HG02943 (cell line): ENCODE measurements at regions not wholly inside any gene's neighbourhood (a gene's known extent, or its start where the extent isn't known, plus 50 kb on each side); places are given as distances from the start of the nearest gene placed in this dataset.
"Not testable (repeated sequence)": the region's sequence is repeated elsewhere in the genome, so short reads cannot be mapped to it uniquely, and the experiment has no call there.

Experiments
- ATAC-seq: cut with Tn5 transposase; IDR thresholded peaks from one replicate; pipeline ENCODE4 v1.9.1; 2021; ENCODE audit warnings: mild to moderate bottlenecking, low read depth, moderate library complexity; ENCODE audit not compliant: unreplicated experiment

GRCh38 chr3:145183261-145183660, 977.7 kb downstream of the PLOD2 start:
- ATAC-seq, result no peak

GRCh38 chr3:145188079-145188770, 972.8 kb downstream of the PLOD2 start:
- ATAC-seq, result no peak

DNA sequence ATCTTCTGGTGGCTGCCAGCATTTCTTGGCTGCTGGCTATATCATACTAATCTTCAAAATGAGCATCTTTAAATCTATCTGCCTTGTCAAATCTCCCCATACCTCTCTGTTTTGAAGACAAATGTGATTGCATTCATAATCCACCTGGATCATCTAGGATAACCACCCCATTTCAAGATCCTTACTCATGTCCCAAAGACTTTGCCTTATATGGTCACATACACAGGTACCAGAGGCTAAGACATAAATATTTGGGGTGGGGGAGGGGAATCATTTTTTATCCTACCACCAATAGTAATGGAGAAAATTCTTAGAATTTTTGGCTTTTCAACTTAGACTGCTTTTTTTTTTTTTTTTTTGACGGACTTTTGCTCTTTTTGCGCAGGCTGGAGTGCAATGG, 970.8 kb downstream of the PLOD2 start:
- ATAC-seq, result no peak

GRCh38 chr3:145190761-145191160, 970.2 kb downstream of the PLOD2 start:
- ATAC-seq, result no peak

DNA sequence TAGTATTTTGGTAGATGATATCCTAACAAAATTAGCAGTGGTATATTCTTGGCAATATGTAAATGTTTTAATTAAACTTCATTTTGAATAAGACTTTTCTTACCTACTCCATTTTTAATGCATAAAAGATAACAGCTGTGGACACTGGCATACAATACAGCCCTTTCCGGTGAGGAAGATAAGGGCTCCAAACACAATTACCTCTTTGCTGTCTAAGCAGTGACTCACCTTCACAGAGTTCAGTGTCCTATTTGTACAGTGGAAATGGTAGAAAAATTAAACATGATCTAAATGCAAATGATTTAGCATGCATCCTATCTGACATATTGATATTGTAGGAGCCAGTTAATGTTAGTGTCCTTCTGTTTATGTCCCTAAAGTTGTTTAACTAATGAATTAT, 969.4 kb downstream of the PLOD2 start:
- ATAC-seq, result no peak

- no peak for ATAC-seq
Observed at GRCh38 chr3:145197051-145197820, 963.7 kb downstream of the PLOD2 start.

- ATAC-seq, result no peak
Observed at GRCh38 chr3:145197821-145198220, 963.2 kb downstream of the PLOD2 start.

DNA sequence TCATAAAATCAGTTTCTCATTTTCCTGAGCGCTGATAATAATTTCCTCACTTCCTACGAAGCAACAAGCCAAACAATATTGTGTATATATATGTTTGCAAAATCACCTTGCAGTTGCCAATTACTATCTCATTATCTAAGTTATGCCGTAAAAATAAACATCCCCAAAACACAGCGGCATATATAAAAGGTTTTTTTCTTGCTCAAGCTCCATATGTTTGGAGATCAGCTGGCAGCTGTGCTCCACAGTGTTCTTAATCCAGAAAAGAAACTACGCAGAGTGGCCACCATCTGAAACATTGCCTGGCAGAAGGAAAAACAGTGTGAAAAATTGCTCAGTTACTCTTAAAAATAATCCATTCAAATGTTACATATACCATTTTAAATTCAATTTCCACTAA, 951.4 kb downstream of the PLOD2 start:
- no peak for ATAC-seq

- ATAC-seq, result no peak
Observed at GRCh38 chr3:145219355-145220235, 941.4 kb downstream of the PLOD2 start.

GRCh38 chr3:145224886-145225285, 936.1 kb downstream of the PLOD2 start:
- no peak for ATAC-seq

DNA sequence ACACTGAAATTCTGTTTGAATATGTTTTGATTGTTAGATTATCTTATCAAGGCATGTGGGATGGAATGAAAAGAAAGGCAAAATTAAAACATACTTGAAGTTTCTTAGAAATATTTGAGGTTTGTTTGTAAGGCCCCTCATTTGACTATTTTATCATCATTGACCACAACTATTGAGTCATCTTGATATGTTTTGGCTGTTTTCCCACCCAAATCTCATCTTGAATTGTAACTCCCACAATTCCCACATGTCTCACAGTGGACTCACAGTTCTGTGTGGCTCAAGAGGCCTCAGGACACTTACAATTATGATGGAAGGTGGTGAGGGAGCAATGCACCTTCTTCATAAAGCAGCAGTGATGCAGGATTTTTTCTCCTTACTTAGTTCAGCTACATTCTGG, 917.1 kb downstream of the PLOD2 start:
- ATAC-seq, result no peak

GRCh38 chr3:145244327-145244726, 916.7 kb downstream of the PLOD2 start:
- ATAC-seq, result no peak

- no peak for ATAC-seq
Observed at GRCh38 chr3:145246291-145246690, 914.7 kb downstream of the PLOD2 start.

DNA sequence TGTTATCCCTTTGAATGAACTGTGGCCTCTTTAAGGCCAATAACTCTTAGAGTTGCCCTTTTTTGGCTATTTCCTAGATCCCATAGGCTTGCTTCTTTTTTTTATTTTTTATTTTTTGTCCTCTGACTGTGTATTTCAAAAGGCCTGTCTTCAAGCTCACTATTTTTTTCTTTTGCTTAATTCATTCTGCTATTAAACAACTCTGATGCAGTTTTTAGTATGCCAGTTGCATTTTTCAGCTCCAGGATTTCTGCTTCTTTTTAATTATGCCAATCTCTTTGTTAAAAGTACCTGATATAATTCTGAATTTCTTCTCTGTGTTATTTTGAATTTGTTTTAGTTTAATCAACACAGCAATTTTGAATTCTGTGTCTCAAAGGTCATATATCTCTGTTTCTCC, 912.1 kb downstream of the PLOD2 start:
- ATAC-seq, result no peak

GRCh38 chr3:145251311-145251710, 909.7 kb downstream of the PLOD2 start:
- no peak for ATAC-seq

GRCh38 chr3:145257967-145258366, 903.0 kb downstream of the PLOD2 start:
- ATAC-seq, result not testable (repeated sequence)

DNA sequence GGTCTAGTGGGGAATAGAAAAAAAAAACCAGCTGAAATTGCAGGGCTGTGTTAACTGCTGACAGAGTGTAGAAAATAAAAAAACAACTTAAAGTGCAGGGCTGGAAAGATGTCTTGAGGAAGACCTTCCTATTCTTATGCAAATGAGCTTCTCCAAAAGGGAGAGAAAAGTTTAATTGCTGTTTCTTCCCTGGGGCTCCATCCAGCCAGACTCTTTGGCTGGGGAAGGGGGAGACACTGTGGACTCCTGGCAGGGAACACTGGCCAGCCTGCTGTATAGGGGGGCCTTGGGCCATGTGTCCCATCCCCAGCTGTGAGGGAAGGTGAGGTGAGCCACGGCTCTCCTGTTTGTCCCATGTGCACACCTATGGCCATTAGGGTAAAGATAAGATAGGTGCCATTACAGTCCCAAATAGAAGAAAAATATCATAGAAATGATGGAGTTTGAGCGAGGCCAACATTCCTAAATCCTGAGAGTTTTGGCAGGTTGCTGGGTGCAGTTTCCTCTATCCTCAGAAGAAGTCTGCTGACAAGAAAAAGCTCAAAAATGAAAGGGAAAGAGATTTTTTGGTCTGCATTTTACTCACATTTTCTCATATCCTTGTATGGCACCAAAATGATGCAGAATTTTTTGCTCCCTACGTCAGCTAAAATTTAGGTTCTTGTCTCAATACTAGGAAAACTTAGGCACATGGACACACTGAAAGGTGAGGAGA, 901.7 kb downstream of the PLOD2 start:
- no peak for ATAC-seq

DNA sequence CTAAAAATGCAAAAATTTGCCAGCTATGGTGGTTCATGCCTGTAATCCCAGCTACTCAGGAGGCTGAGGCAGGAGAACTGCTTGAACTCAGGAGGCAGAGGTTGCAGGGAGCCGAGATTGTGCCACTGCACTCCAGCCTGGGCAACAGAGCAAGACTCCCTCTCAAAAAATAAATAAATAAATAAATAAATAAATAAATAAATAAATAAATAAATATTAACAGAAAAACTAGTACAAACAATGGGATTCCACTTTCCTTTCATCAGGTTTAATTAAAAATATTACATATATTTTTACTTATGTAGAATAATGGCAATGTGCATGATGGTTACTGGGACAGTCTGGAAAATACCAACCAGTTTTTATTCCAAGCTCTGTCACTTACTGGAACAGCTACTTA, 897.5 kb downstream of the PLOD2 start:
- not testable (repeated sequence) for ATAC-seq

DNA sequence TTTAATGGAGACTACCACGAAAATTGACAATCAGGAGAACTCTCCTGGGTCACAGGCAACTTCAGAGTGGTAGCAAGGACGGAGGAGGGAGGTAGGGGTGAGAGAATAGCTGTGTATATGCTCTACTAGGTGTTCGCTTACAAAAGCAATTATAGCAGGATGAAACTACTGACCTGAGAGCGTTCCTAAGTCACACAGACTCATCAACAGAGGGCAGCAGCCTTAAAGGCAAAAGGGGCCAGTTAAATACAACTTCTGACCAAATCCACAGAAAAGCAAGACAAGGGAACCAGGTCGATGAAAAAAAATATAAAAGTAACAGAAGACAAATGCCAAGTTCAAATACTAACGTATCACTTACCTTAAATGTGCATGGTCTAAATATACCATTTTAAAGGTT, 894.6 kb downstream of the PLOD2 start:
- ATAC-seq, result no peak

DNA sequence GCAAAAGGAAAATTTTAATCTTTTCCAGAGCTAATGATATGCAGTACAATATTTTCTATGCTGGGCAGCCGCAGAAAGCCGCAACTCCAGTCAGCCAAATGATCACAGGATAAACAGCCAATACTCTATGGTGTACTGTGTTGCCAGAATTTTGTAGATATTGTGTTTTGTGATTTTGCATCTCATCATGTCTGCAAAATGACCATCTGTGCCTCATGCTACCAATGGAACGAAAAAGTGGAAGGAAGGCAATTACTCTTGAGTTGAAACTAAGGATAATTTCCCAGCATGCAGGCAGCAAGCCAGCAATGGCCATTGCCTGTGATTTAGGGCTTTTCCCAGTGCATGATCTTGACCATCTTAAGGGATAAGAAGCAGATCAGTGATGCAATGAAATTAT, 891.9 kb downstream of the PLOD2 start:
- no peak for ATAC-seq

GRCh38 chr3:145272684-145273083, 888.3 kb downstream of the PLOD2 start:
- ATAC-seq, result no peak
